Nephron progenitor cell (in vitro differentiated cells): ENCODE measurements at regions not wholly inside any gene's neighbourhood (a gene's known extent, or its start where the extent isn't known, plus 50 kb on each side); places are given as distances from the start of the nearest gene placed in this dataset.

Experiments
- DNase-seq: peaks from one replicate; pipeline ENCODE4 v3.0.0; 2021
- H3K27ac Mint-ChIP-seq: 2 replicates; pipeline ENCODE4 v1.8.0; 2021; ENCODE audit warnings: mild to moderate bottlenecking, moderate library complexity, mixed read lengths
- H3K27me3 Mint-ChIP-seq: 2 replicates; pipeline ENCODE4 v1.8.0; 2021; ENCODE audit warnings: mild to moderate bottlenecking, low read depth, mixed read lengths; ENCODE audit not compliant: poor library complexity
- H3K36me3 Mint-ChIP-seq: 2 replicates; pipeline ENCODE4 v1.8.0; 2021; ENCODE audit warnings: low read depth, mixed read lengths
- H3K4me1 Mint-ChIP-seq: 2 replicates; pipeline ENCODE4 v1.8.0; 2021; ENCODE audit warnings: mixed read lengths
- H3K4me3 Mint-ChIP-seq: 2 replicates; pipeline ENCODE4 v1.8.0; 2021; ENCODE audit warnings: mild to moderate bottlenecking, moderate library complexity, mixed read lengths
- H3K9me3 Mint-ChIP-seq: 2 replicates; pipeline ENCODE4 v1.8.0; 2021; ENCODE audit warnings: mild to moderate bottlenecking, moderate library complexity, mixed read lengths
- CTCF ChIP-seq: fragments of 200-600 bp; sonication (generic); IDR thresholded peaks from 2 replicates; pipeline ENCODE4 v1.5.0; 2021; ENCODE audit warnings: antibody characterized with exemption

GRCh38 chr1:113283914-113284313, 106.4 kb upstream of the MAGI3 start:
- DNase-seq: no peak
- H3K27me3 Mint-ChIP-seq: no peaks in the 10 kb centered on the region
- no peaks in the 10 kb centered on the region for H3K9me3 Mint-ChIP-seq
- H3K4me1 Mint-ChIP-seq: peaks cover 6% of the 10 kb centered on the region
- H3K27ac Mint-ChIP-seq: no peak overlapping the region
- TF ChIP-seq CTCF: no peak
- H3K36me3 Mint-ChIP-seq: no peaks in the 10 kb centered on the region
- no peak overlapping the region for H3K4me3 Mint-ChIP-seq

GRCh38 chr1:113286156-113286555, 104.2 kb upstream of the MAGI3 start:
- no peaks in the 10 kb centered on the region for H3K9me3 Mint-ChIP-seq
- no peak overlapping the region for H3K27ac Mint-ChIP-seq
- TF ChIP-seq CTCF: no peak
- H3K36me3 Mint-ChIP-seq: no peaks in the 10 kb centered on the region
- H3K4me3 Mint-ChIP-seq: no peak overlapping the region
- no peaks in the 10 kb centered on the region for H3K4me1 Mint-ChIP-seq
- DNase-seq: no peak
- no peaks in the 10 kb centered on the region for H3K27me3 Mint-ChIP-seq

- H3K4me1 Mint-ChIP-seq: peaks cover 5% of the 10 kb centered on the region
- no peaks in the 10 kb centered on the region for H3K9me3 Mint-ChIP-seq
Measured at GRCh38 chr1:113291777-113292602, 98.3 kb upstream of the MAGI3 start.

GRCh38 chr1:113292603-113293255, 97.6 kb upstream of the MAGI3 start:
- H3K36me3 Mint-ChIP-seq: no peaks in the 10 kb centered on the region
- no peak for DNase-seq

More at GRCh38 chr1:113291777-113292602, 98.3 kb upstream of the MAGI3 start:
- Mint-ChIP-seq H3K4me3 (no peak overlapping the region), H3K27ac (peak overlapping the region; percentile 50), H3K36me3 (no peaks in the 10 kb centered on the region), H3K27me3 (no peaks in the 10 kb centered on the region)
- TF ChIP-seq CTCF: no peak
- no peak for DNase-seq

GRCh38 chr1:113293256-113293626, 97.1 kb upstream of the MAGI3 start:
- Mint-ChIP-seq H3K4me3 (no peak overlapping the region), H3K27me3 (no peaks in the 10 kb centered on the region), H3K27ac (no peak overlapping the region), H3K36me3 (no peaks in the 10 kb centered on the region), H3K9me3 (no peaks in the 10 kb centered on the region), H3K4me1 (peaks cover 5% of the 10 kb centered on the region)
- no peak for DNase-seq
- TF ChIP-seq CTCF: no peak

More at GRCh38 chr1:113292603-113293255, 97.6 kb upstream of the MAGI3 start:
- no peak overlapping the region for H3K4me3 Mint-ChIP-seq
- no peaks in the 10 kb centered on the region for H3K9me3 Mint-ChIP-seq
- TF ChIP-seq CTCF: no peak
- no peaks in the 10 kb centered on the region for H3K27me3 Mint-ChIP-seq
- H3K4me1 Mint-ChIP-seq: peaks cover 5% of the 10 kb centered on the region
- H3K27ac Mint-ChIP-seq: peak overlapping the region; percentile 24
